ENCODE measurements at regions not wholly inside any gene's neighbourhood (a gene's known extent, or its start where the extent isn't known, plus 50 kb on each side); places are given as distances from the start of the nearest gene placed in this dataset.

GRCh38 chr2:133906396-133906795 lies 338.1 kb upstream of the NCKAP5 start:
- intact Hi-C loops (cut with DNase I), result no loop called here
- no peak for DNase-seq

GRCh38 chr2:133906926-133907325 lies 338.7 kb upstream of the NCKAP5 start:
- intact Hi-C loops (cut with DNase I), result no loop called here
- DNase-seq, result no peak

- no peak for DNase-seq
- intact Hi-C loops (cut with DNase I), result no loop called here
Measured at GRCh38 chr2:133908171-133908570, 339.9 kb upstream of the NCKAP5 start.

- intact Hi-C loops (cut with DNase I), result no loop called here
- no peak for DNase-seq
Measured at GRCh38 chr2:133918141-133918540, 335.7 kb upstream of the MGAT5 start.

- no peak for DNase-seq
- intact Hi-C loops (cut with DNase I), result no loop called here
Measured at GRCh38 chr2:133919285-133919684, 334.6 kb upstream of the MGAT5 start.

- no peak for DNase-seq
- intact Hi-C loops (cut with DNase I), result no loop called here
Measured at GRCh38 chr2:133927894-133928293, 326.0 kb upstream of the MGAT5 start.

- intact Hi-C loops (cut with DNase I), result no loop called here
- DNase-seq, result no peak
Measured at GRCh38 chr2:133936096-133936495, 317.8 kb upstream of the MGAT5 start.

GRCh38 chr2:133936601-133937000 lies 317.3 kb upstream of the MGAT5 start:
- DNase-seq, result no peak
- intact Hi-C loops (cut with DNase I), result no loop called here

GRCh38 chr2:133937669-133938068 lies 316.2 kb upstream of the MGAT5 start:
- no peak for DNase-seq
- intact Hi-C loops (cut with DNase I), result no loop called here

GRCh38 chr2:133940134-133940533 lies 313.7 kb upstream of the MGAT5 start:
- no peak for DNase-seq
- intact Hi-C loops (cut with DNase I), result no loop called here

GRCh38 chr2:133941666-133942065 lies 312.2 kb upstream of the MGAT5 start:
- DNase-seq, result no peak
- intact Hi-C loops (cut with DNase I), result no loop called here

GRCh38 chr2:133942398-133942797 lies 311.5 kb upstream of the MGAT5 start:
- no peak for DNase-seq
- intact Hi-C loops (cut with DNase I), result no loop called here

- DNase-seq, result no peak
- intact Hi-C loops (cut with DNase I), result no loop called here
Measured at GRCh38 chr2:133943108-133943507, 310.8 kb upstream of the MGAT5 start.

GRCh38 chr2:133945089-133945488 lies 308.8 kb upstream of the MGAT5 start:
- no peak for DNase-seq
- intact Hi-C loops (cut with DNase I), result no loop called here

GRCh38 chr2:133947057-133947456 lies 306.8 kb upstream of the MGAT5 start:
- intact Hi-C loops (cut with DNase I), result no loop called here
- DNase-seq, result no peak

- DNase-seq, result no peak
- intact Hi-C loops (cut with DNase I), result no loop called here
Measured at GRCh38 chr2:133948610-133949290, 305.1 kb upstream of the MGAT5 start.

GRCh38 chr2:133949595-133949994 lies 304.3 kb upstream of the MGAT5 start:
- intact Hi-C loops (cut with DNase I), result no loop called here
- DNase-seq, result no peak

- intact Hi-C loops (cut with DNase I), result no loop called here
- no peak for DNase-seq
Measured at GRCh38 chr2:133951209-133951608, 302.7 kb upstream of the MGAT5 start.

- intact Hi-C loops (cut with DNase I), result no loop called here
- DNase-seq, result no peak
Measured at GRCh38 chr2:133952420-133952819, 301.5 kb upstream of the MGAT5 start.

GRCh38 chr2:133952896-133953295 lies 301.0 kb upstream of the MGAT5 start:
- no peak for DNase-seq
- intact Hi-C loops (cut with DNase I), result no loop called here

GRCh38 chr2:133953524-133953923 lies 300.3 kb upstream of the MGAT5 start:
- DNase-seq, result no peak
- intact Hi-C loops (cut with DNase I), result no loop called here

GRCh38 chr2:133954636-133955035 lies 299.2 kb upstream of the MGAT5 start:
- DNase-seq, result no peak
- intact Hi-C loops (cut with DNase I), result no loop called here

- DNase-seq, result no peak
- intact Hi-C loops (cut with DNase I), result no loop called here
Measured at GRCh38 chr2:133955169-133955568, 298.7 kb upstream of the MGAT5 start.
